A549 (cell line): ENCODE measurements at regions not wholly inside any gene's neighbourhood (a gene's known extent, or its start where the extent isn't known, plus 50 kb on each side); places are given as distances from the start of the nearest gene placed in this dataset.

Source experiments
- ATAC-seq, 2 experiments: fragments of 200-7000 bp in 1 of 2; fragments of >200 bp in 1 of 2; cut with Nextera tagmentation in 1 of 2; cut with Tn5 transposase in 1 of 2; 3 replicates each; pipeline versions ENCODE4 v1.8.0 to v1.9.1; 2018 to 2020; ENCODE audit warnings: mild to moderate bottlenecking in 1 of 2, moderate library complexity in 1 of 2
- CTCF ChIA-PET: fragments of 300-600 bp; sonication (Branson Sonifier 250); formaldehyde crosslinking; extraction: SDS; loops from one replicate; lab custom pipeline; 2021; ENCODE audit warnings: antibody characterized with exemption, inconsistent platforms; lab: Yijun Ruan, JAX
- POLR2A ChIA-PET: fragments of 350-600 bp; formaldehyde crosslinking; extraction: SDS; loops from one replicate; lab custom pipeline; 2021; ENCODE audit warnings: antibody characterized with exemption, inconsistent platforms; lab: Yijun Ruan, JAX
- DNase-seq, 2 experiments: peaks; one replicate each; pipeline versions ENCODE4 v3.0.0 to v3.0.0-alpha.2; 2011 to 2016; ENCODE audit warnings: low read depth in 1 of 2, low spot score in 1 of 2
- FAIRE-seq: peaks from 2 replicates; lab custom pipeline; 2011; peaks lifted over from hg19 to GRCh38; lab: Jason Lieb, UNC
- H3K27ac ChIP-seq, 2 experiments: fragments of >200 bp; sonication (Bioruptor Twin); formaldehyde crosslinking; 3 replicates each; pipeline ENCODE4 v1.5.1; 2016 to 2017
- H3K4me1 ChIP-seq: fragments of >200 bp; sonication (Bioruptor Twin); formaldehyde crosslinking; 3 replicates; pipeline ENCODE4 v1.6.1; 2016
- H3K4me2 ChIP-seq: fragments of >200 bp; sonication (Bioruptor Twin); formaldehyde crosslinking; 3 replicates; pipeline ENCODE4 v1.6.1; 2016
- H3K4me3 ChIP-seq: fragments of >200 bp; sonication (Bioruptor Twin); formaldehyde crosslinking; 3 replicates; pipeline ENCODE4 v1.5.1; 2016
- H3K9me3 ChIP-seq: fragments of >200 bp; sonication (Bioruptor Twin); formaldehyde crosslinking; 3 replicates; pipeline ENCODE4 v1.6.1; 2016
- CBX8 ChIP-seq: fragments of 200-600 bp; sonication (generic); IDR thresholded peaks from 2 replicates; pipeline ENCODE4 v1.6.1; 2016
- CEBPB ChIP-seq, 2 experiments: fragments of >200 bp in 1 of 2; sonication (Bioruptor Twin) in 1 of 2; formaldehyde crosslinking in 1 of 2; IDR thresholded peaks; 2 replicates each; pipeline ENCODE4 v1.6.1; 2012 to 2016
- CHD2 ChIP-seq: fragments of 150-350 bp; IDR thresholded peaks from 2 replicates; pipeline ENCODE4 v1.6.1; 2014; ENCODE audit warnings: low read length; ENCODE audit not compliant: partially characterized antibody
- EHF ChIP-seq: fragments of 250-450 bp; sonication (Bioruptor Pico); IDR thresholded peaks from 2 replicates; pipeline ENCODE4 v1.5.0; 2020; ENCODE audit warnings: mild to moderate bottlenecking
- ESRRA ChIP-seq: fragments of 150-350 bp; IDR thresholded peaks from 2 replicates; pipeline ENCODE4 v1.6.1; 2014; ENCODE audit warnings: mild to moderate bottlenecking, low read length, borderline replicate concordance
- FOXS1 ChIP-seq: fragments of 250-450 bp; sonication (Bioruptor Pico); IDR thresholded peaks from 2 replicates; pipeline ENCODE4 v1.5.0; 2020; ENCODE audit warnings: mild to moderate bottlenecking, moderate library complexity
- HDAC2 ChIP-seq: fragments of 200-600 bp; sonication (generic); IDR thresholded peaks from 2 replicates; pipeline ENCODE4 v1.6.1; 2016
- JUNB ChIP-seq: fragments of >200 bp; sonication (Bioruptor Twin); formaldehyde crosslinking; IDR thresholded peaks from 2 replicates; pipeline ENCODE4 v1.6.1; 2016
- MAFK ChIP-seq: fragments of 450-650 bp; IDR thresholded peaks from 2 replicates; pipeline ENCODE4 v1.6.1; 2014; ENCODE audit not compliant: partially characterized antibody
- NFE2L2 ChIP-seq: fragments of 150-350 bp; conservative IDR thresholded peaks from 2 replicates; pipeline ENCODE4 v1.6.1; 2014; ENCODE audit warnings: low read length
- POLR2AphosphoS2 ChIP-seq: conservative IDR thresholded peaks from 2 replicates; pipeline ENCODE4 v1.6.1; 2012; ENCODE audit warnings: low read length, improper control_type of control experiment, inconsistent platforms
- RFX5 ChIP-seq: fragments of 450-650 bp; IDR thresholded peaks from 2 replicates; pipeline ENCODE4 v1.7.1; 2014; ENCODE audit warnings: antibody characterized with exemption, mild to moderate bottlenecking, moderate library complexity
- ZC3H11A ChIP-seq: fragments of 450-650 bp; IDR thresholded peaks from 2 replicates; pipeline ENCODE4 v1.6.1; 2014; ENCODE audit warnings: antibody characterized with exemption, mild to moderate bottlenecking
- ZSCAN20 ChIP-seq: fragments of 250-450 bp; sonication (Bioruptor Pico); IDR thresholded peaks from 2 replicates; pipeline ENCODE4 v1.8.0; 2022; ENCODE audit warnings: mild to moderate bottlenecking, moderate library complexity
- WGBS: methylation state at CpG from one replicate; pipeline ENCODE4 v1.1.6; 2017; ENCODE audit errors: missing lambda C conversion rate; 5-methylcytosine and 5-hydroxymethylcytosine counted together
- TF ChIP-seq, protein P1 (sequence below): fragments of >200 bp; sonication (Bioruptor Twin); formaldehyde crosslinking; IDR thresholded peaks from 3 replicates; pipeline ENCODE4 v1.5.1; 2016
- TF ChIP-seq, protein P2 (sequence below): fragments of 200-600 bp; sonication (generic); IDR thresholded peaks from 2 replicates; pipeline ENCODE4 v1.6.1; 2016; ENCODE audit warnings: antibody characterized with exemption, mild to moderate bottlenecking, moderate library complexity
- TF ChIP-seq, protein P3 (sequence below): fragments of 250-450 bp; sonication (Bioruptor Pico); IDR thresholded peaks from 2 replicates; pipeline ENCODE4 v1.5.0; 2021; ENCODE audit warnings: mild to moderate bottlenecking, moderate library complexity, borderline replicate concordance

DNA sequence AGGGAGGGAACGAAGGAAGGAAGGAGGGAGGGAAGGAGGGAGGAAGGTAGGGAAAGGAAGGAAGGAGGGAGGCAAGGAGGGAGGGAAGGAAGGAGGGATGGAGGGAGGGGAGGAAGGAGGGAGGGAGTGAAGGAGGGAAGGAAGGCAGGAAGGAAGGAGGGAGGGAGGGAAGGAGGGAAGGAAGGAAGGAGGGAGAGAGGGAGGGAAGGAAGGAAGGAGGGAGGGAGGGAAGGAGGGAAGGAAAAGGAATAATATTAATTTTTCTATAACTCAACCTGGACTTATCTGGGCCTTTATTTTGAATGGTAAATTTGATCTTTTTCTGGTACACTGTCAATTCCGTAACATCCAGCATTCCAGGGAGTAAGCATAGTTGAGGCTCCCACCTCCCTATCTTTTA lies 244.2 kb downstream of the SPRY1 start (continued):
- no peak for TF ChIP-seq CHD2

DNA sequence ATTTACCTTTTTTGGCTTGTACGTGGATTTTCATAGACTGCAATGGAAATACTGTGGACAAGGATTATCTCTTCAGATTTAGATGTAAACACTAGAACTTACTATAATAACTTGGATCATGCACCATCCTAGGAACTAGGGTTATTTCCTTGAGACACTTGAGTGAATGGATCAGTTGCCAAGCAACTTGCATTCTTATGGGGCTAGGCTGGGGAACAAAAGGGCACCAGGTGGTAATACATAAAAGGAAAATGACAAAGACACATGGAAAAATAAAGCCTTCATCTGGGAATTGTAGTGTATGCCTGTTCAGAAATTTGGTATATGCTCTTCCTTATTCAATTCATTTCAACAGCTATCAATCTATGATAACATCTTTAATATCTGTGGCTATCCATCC lies 247.1 kb downstream of the SPRY1 start:
- no peak overlapping the region for H3K27ac ChIP-seq
- TF ChIP-seq JUNB (no peak), MAFK (no peak), ZC3H11A (no peak), EHF (CRISPR knock-in tag) (no peak)
- TF ChIP-seq, all 56 proteins: peak for 0
- Histone ChIP-seq H3K4me3 (no peak overlapping the region), H3K4me1 (no peaks in the 10 kb centered on the region), H3K9me3 (no peaks in the 10 kb centered on the region), H3K4me2 (no peak overlapping the region)
- no peak for ATAC-seq
- no peak for FAIRE-seq
- no peak for DNase-seq
- ChIA-PET CTCF (no interaction called here), POLR2A (no interaction called here)
- WGBS: 87% methylated on average over 1 of the region's 1 CpG

DNA sequence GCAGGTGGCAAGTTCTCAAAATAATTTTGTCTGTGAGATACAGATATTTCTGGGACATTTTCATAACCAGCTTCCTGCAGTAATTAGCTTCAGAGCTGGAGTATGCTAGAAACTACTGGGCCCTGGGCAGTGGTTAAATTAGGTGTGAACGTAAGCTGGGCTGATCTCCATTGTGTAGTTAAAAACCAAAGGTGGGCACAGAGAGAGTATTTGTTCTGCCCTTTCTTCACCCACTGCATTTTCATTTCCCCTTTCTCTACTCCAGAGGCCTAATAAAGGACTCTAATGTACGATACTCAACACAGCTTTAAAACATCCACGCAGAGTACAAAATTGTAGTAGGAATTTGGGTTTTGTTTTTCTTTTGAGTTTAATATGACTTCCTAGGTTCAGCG lies 252.7 kb downstream of the SPRY1 start:
- DNase-seq (no peak), ATAC-seq (peak in 1 of 2 experiments; percentile 21; a peak in 2 of 6 replicates), FAIRE-seq (no peak)
- TF ChIP-seq CBX8: no peak
- TF ChIP-seq HDAC2: no peak
- peak overlapping the region; percentile 78 for H3K4me2 ChIP-seq
- peak overlapping the region; percentile 60 to 68 for H3K27ac ChIP-seq
- CTCF ChIA-PET: interaction anchor here (1.1 to 1.7 kb wide), 3 partner anchors 12 to 84 kb away, joined by 3 to 8 read pairs (median 5); no protein-coding TSS in a partner anchor
- H3K9me3 ChIP-seq: no peaks in the 10 kb centered on the region
- POLR2A ChIA-PET: no interaction called here
- no peak overlapping the region for H3K4me3 ChIP-seq
- H3K4me1 ChIP-seq: peaks cover 25% of the 10 kb centered on the region
- 42% methylated on average over 4 of the region's 4 CpGs for WGBS

DNA sequence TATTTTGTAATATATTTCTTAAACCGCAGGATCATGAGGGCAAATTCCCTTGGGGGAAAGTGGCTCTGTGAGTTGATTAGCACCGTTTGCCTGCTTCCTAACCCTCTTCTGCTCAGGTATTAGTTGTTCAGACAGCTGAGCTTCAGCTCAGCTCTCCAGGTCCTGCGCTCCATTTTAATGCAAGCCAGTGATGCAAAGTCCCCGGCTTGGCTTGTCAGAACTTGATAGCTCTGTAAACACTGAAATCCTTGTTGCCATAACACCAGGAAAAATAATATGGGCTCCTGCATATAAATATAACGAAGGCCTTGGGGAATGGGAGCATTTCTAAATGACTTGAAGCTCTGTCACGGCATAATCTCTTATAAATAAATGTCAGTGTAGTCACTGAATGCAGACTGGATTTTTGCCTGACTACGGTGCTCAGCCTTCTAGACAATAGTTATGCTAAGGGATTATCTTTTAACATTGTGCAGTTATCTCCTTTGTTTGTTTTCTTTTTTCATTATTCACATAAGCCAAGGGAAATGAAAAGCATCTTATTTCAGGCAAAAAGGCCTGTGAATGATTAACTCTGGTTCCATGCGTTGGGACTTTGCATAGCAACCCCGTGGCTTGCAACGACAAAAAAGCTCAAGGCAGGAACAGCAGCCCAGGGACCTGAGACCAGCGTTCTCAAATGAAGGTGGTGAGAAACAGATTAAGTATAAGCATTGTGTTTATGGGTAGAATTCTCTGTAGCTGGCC lies 253.2 kb downstream of the SPRY1 start:
- ChIA-PET POLR2A (no interaction called here), CTCF (interaction anchor here (1.1 to 1.7 kb wide), 2 partner anchors 11 to 60 kb away, joined by 3 to 8 read pairs; no protein-coding TSS in a partner anchor)
- H3K4me1 ChIP-seq: peaks cover 25% of the 10 kb centered on the region
- ATAC-seq (peak; percentile 93 to 95), DNase-seq (peak; percentile 23 to 79), FAIRE-seq (no peak)
- TF ChIP-seq EHF (CRISPR knock-in tag) (no peak), RFX5 (peak; percentile 24; the same call in 1 of the 2 replicates)
- 3% methylated on average over 11 of the region's 11 CpGs for WGBS
- no peaks in the 10 kb centered on the region for H3K9me3 ChIP-seq
- H3K27ac ChIP-seq: peak overlapping the region; percentile 60 to 68
- peak overlapping the region; percentile 78 for H3K4me2 ChIP-seq
- peak overlapping the region; percentile 27; the same call in 2 of the 3 replicates for H3K4me3 ChIP-seq

DNA sequence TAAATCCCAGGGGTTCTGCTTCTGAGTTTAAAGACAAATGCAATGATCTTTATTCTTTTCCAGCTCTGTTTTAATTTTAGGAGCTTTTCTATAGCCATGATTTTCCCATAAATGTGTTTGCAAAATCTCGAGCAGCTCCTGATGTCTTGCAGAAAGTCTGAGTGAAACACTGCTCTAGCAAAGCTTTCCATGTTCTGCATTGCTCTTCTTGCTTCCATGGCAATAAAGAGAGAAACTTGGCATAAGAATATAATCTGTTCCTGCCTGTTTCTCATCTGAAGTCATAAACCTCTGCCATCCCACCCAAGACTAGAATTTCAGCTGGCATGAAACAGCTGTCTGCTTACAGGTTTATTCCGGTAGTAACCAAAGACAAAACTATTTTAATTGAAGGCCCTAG lies 254.5 kb downstream of the SPRY1 start:
- WGBS: 75% methylated on average over 2 of the region's 2 CpGs
- no peak for TF ChIP-seq POLR2AphosphoS2
- TF ChIP-seq CBX8: no peak
- no peak for TF ChIP-seq CEBPB (IDR thresholded peaks at IDR 0.05)
- TF ChIP-seq, protein P1, sequence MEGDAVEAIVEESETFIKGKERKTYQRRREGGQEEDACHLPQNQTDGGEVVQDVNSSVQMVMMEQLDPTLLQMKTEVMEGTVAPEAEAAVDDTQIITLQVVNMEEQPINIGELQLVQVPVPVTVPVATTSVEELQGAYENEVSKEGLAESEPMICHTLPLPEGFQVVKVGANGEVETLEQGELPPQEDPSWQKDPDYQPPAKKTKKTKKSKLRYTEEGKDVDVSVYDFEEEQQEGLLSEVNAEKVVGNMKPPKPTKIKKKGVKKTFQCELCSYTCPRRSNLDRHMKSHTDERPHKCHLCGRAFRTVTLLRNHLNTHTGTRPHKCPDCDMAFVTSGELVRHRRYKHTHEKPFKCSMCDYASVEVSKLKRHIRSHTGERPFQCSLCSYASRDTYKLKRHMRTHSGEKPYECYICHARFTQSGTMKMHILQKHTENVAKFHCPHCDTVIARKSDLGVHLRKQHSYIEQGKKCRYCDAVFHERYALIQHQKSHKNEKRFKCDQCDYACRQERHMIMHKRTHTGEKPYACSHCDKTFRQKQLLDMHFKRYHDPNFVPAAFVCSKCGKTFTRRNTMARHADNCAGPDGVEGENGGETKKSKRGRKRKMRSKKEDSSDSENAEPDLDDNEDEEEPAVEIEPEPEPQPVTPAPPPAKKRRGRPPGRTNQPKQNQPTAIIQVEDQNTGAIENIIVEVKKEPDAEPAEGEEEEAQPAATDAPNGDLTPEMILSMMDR: no peak
- TF ChIP-seq, protein P2, sequence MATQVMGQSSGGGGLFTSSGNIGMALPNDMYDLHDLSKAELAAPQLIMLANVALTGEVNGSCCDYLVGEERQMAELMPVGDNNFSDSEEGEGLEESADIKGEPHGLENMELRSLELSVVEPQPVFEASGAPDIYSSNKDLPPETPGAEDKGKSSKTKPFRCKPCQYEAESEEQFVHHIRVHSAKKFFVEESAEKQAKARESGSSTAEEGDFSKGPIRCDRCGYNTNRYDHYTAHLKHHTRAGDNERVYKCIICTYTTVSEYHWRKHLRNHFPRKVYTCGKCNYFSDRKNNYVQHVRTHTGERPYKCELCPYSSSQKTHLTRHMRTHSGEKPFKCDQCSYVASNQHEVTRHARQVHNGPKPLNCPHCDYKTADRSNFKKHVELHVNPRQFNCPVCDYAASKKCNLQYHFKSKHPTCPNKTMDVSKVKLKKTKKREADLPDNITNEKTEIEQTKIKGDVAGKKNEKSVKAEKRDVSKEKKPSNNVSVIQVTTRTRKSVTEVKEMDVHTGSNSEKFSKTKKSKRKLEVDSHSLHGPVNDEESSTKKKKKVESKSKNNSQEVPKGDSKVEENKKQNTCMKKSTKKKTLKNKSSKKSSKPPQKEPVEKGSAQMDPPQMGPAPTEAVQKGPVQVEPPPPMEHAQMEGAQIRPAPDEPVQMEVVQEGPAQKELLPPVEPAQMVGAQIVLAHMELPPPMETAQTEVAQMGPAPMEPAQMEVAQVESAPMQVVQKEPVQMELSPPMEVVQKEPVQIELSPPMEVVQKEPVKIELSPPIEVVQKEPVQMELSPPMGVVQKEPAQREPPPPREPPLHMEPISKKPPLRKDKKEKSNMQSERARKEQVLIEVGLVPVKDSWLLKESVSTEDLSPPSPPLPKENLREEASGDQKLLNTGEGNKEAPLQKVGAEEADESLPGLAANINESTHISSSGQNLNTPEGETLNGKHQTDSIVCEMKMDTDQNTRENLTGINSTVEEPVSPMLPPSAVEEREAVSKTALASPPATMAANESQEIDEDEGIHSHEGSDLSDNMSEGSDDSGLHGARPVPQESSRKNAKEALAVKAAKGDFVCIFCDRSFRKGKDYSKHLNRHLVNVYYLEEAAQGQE: no peak
- TF ChIP-seq, protein P3, sequence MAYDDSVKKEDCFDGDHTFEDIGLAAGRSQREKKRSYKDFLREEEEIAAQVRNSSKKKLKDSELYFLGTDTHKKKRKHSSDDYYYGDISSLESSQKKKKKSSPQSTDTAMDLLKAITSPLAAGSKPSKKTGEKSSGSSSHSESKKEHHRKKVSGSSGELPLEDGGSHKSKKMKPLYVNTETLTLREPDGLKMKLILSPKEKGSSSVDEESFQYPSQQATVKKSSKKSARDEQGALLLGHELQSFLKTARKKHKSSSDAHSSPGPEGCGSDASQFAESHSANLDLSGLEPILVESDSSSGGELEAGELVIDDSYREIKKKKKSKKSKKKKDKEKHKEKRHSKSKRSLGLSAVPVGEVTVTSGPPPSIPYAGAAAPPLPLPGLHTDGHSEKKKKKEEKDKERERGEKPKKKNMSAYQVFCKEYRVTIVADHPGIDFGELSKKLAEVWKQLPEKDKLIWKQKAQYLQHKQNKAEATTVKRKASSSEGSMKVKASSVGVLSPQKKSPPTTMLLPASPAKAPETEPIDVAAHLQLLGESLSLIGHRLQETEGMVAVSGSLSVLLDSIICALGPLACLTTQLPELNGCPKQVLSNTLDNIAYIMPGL (CRISPR knock-in tag): no peak
- no peak for TF ChIP-seq FOXS1 (CRISPR knock-in tag)
- no peak for TF ChIP-seq ZSCAN20 (CRISPR knock-in tag)
- TF ChIP-seq ESRRA: no peak
- TF ChIP-seq NFE2L2: no peak
- H3K9me3 ChIP-seq: peaks cover under 1% of the 10 kb centered on the region; the same call in 1 of the 3 replicates
- no peak overlapping the region; the same call in 2 of the 3 replicates for H3K4me2 ChIP-seq
- ChIA-PET CTCF (interaction anchor here (1.4 kb wide), 1 partner anchor 10 kb away, joined by 9 read pairs; no protein-coding TSS in a partner anchor), POLR2A (no interaction called here)
- FAIRE-seq: no peak
- no peak overlapping the region for H3K4me3 ChIP-seq
- H3K27ac ChIP-seq: no peak overlapping the region
- peaks cover 25% of the 10 kb centered on the region for H3K4me1 ChIP-seq
- no peak for DNase-seq
- no peak for ATAC-seq
